Osteocyte (in vitro differentiated cells): ENCODE measurements at regions not wholly inside any gene's neighbourhood (a gene's known extent, or its start where the extent isn't known, plus 50 kb on each side); places are given as distances from the start of the nearest gene placed in this dataset.
A peak's percentile ranks its signal among the peaks of the same experiment; 100 is the strongest.
"Not testable (repeated sequence)": the region's sequence is repeated elsewhere in the genome, so short reads cannot be mapped to it uniquely, and the experiment has no call there.

Source experiments
- DNase-seq: peaks from one replicate; pipeline ENCODE4 v3.0.0; 2021; ENCODE audit warnings: mixed read lengths; ENCODE audit not compliant: unreplicated experiment; ENCODE audit errors: extremely low spot score
- H3K27ac Mint-ChIP-seq: one replicate; pipeline ENCODE4 v1.8.0; 2021; ENCODE audit warnings: mild to moderate bottlenecking, mixed read lengths; ENCODE audit not compliant: unreplicated experiment
- H3K27me3 Mint-ChIP-seq: one replicate; pipeline ENCODE4 v1.8.0; 2021; ENCODE audit warnings: mixed read lengths; ENCODE audit not compliant: unreplicated experiment
- H3K36me3 Mint-ChIP-seq: one replicate; pipeline ENCODE4 v1.8.0; 2021; ENCODE audit warnings: mixed read lengths; ENCODE audit not compliant: unreplicated experiment
- H3K4me1 Mint-ChIP-seq: one replicate; pipeline ENCODE4 v1.8.0; 2021; ENCODE audit warnings: mixed read lengths; ENCODE audit not compliant: unreplicated experiment
- H3K4me3 Mint-ChIP-seq: one replicate; pipeline ENCODE4 v1.8.0; 2021; ENCODE audit warnings: mild to moderate bottlenecking, moderate library complexity, mixed read lengths; ENCODE audit not compliant: unreplicated experiment
- H3K9me3 Mint-ChIP-seq: one replicate; pipeline ENCODE4 v1.8.0; 2021; ENCODE audit warnings: mixed read lengths; ENCODE audit not compliant: unreplicated experiment
- TF ChIP-seq, protein P1 (sequence below): fragments of 200-600 bp; sonication (generic); IDR thresholded peaks from 2 replicates; pipeline ENCODE4 v1.5.0; 2021; ENCODE audit warnings: antibody characterized with exemption, mild to moderate bottlenecking, moderate library complexity

GRCh38 chrX:94831364-94831763 is 1157.4 kb downstream of the FAM133A start:
- Mint-ChIP-seq H3K4me1 (no peaks in the 10 kb centered on the region), H3K4me3 (no peak overlapping the region), H3K27me3 (no peaks in the 10 kb centered on the region), H3K9me3 (no peaks in the 10 kb centered on the region), H3K36me3 (no peaks in the 10 kb centered on the region), H3K27ac (no peak overlapping the region)
- TF ChIP-seq, protein P1, sequence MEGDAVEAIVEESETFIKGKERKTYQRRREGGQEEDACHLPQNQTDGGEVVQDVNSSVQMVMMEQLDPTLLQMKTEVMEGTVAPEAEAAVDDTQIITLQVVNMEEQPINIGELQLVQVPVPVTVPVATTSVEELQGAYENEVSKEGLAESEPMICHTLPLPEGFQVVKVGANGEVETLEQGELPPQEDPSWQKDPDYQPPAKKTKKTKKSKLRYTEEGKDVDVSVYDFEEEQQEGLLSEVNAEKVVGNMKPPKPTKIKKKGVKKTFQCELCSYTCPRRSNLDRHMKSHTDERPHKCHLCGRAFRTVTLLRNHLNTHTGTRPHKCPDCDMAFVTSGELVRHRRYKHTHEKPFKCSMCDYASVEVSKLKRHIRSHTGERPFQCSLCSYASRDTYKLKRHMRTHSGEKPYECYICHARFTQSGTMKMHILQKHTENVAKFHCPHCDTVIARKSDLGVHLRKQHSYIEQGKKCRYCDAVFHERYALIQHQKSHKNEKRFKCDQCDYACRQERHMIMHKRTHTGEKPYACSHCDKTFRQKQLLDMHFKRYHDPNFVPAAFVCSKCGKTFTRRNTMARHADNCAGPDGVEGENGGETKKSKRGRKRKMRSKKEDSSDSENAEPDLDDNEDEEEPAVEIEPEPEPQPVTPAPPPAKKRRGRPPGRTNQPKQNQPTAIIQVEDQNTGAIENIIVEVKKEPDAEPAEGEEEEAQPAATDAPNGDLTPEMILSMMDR: peak; percentile 54
- DNase-seq: no peak

GRCh38 chrX:94834226-94834625 is 1160.2 kb downstream of the FAM133A start:
- TF ChIP-seq, protein P1: no peak
- H3K36me3 Mint-ChIP-seq: no peaks in the 10 kb centered on the region
- H3K4me3 Mint-ChIP-seq: no peak overlapping the region
- H3K27me3 Mint-ChIP-seq: no peaks in the 10 kb centered on the region
- no peak overlapping the region for H3K27ac Mint-ChIP-seq
- H3K9me3 Mint-ChIP-seq: peaks cover 7% of the 10 kb centered on the region
- DNase-seq: no peak
- H3K4me1 Mint-ChIP-seq: no peaks in the 10 kb centered on the region

DNA sequence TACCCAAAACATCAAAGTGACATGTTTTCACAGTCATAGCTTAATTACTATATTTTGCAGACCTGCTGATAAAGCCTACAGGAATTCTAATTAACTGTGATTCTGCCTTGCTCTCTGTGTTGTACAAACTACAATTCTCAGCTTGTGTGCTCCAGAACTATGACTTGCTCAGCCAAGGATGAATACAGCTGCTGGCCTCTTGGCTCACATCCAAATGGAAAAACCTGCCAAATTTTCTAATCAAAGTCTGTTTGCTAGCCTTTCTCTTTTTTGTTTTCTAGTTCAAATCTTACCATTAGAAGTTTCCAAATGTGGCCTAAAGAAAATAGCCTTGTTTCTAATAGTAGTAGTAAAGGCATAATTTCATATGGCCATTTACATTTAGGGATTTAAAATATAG is 1176.8 kb downstream of the FAM133A start:
- H3K4me3 Mint-ChIP-seq: no peak overlapping the region
- peaks cover 1% of the 10 kb centered on the region for H3K9me3 Mint-ChIP-seq
- H3K27me3 Mint-ChIP-seq: no peaks in the 10 kb centered on the region
- no peaks in the 10 kb centered on the region for H3K36me3 Mint-ChIP-seq
- no peak for DNase-seq
- H3K27ac Mint-ChIP-seq: no peak overlapping the region
- TF ChIP-seq, protein P1: no peak
- no peaks in the 10 kb centered on the region for H3K4me1 Mint-ChIP-seq

GRCh38 chrX:94854251-94854650 is 1180.2 kb downstream of the FAM133A start:
- Mint-ChIP-seq H3K9me3 (peaks cover 16% of the 10 kb centered on the region), H3K27me3 (no peaks in the 10 kb centered on the region), H3K27ac (no peak overlapping the region), H3K4me1 (no peaks in the 10 kb centered on the region), H3K4me3 (no peak overlapping the region), H3K36me3 (no peaks in the 10 kb centered on the region)
- TF ChIP-seq, protein P1: no peak
- DNase-seq: no peak

GRCh38 chrX:94862470-94862869 is 1188.5 kb downstream of the FAM133A start:
- not testable (repeated sequence) for H3K27me3 Mint-ChIP-seq, H3K4me3 Mint-ChIP-seq, DNase-seq, H3K27ac Mint-ChIP-seq, H3K4me1 Mint-ChIP-seq, H3K36me3 Mint-ChIP-seq
- peaks cover 15% of the 10 kb centered on the region for H3K9me3 Mint-ChIP-seq

DNA sequence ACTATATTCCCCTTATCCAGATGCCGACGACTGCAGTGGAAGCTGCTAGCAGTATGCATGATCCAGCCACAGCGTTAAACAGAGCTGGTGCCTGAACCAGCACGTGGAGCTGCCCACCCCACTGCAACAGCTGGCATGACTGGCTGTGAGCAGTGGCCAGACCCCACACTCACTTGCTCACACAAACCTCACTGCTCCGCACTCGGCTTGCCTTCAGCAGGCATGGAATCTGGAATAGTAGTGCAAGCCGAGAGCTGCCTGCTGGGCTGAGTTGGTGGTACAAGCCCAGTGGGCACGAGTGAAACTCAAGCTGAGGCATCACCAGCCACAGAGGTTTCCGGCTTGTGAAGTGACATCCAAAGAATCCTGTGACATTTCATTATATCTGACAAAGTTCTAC is 1197.6 kb downstream of the FAM133A start:
- no peak for DNase-seq

More for the DNA sequence above, 1197.6 kb downstream of the FAM133A start:
- H3K27me3 Mint-ChIP-seq: no peaks in the 10 kb centered on the region
- no peaks in the 10 kb centered on the region for H3K9me3 Mint-ChIP-seq
- H3K4me3 Mint-ChIP-seq: no peak overlapping the region
- no peak overlapping the region for H3K27ac Mint-ChIP-seq
- H3K36me3 Mint-ChIP-seq: no peaks in the 10 kb centered on the region
- H3K4me1 Mint-ChIP-seq: no peaks in the 10 kb centered on the region
- TF ChIP-seq, protein P1: no peak
